Trophoblast cell (in vitro differentiated cells and primary cell): ENCODE measurements at regions not wholly inside any gene's neighbourhood (a gene's known extent, or its start where the extent isn't known, plus 50 kb on each side); places are given as distances from the start of the nearest gene placed in this dataset.

Experiments
- DNase-seq, 2 donors: peaks; one replicate each; pipeline ENCODE4 v3.0.0-alpha.2; 2016
- H2AFZ ChIP-seq: 2 replicates; pipeline ENCODE4 v1.6.1; 2013; ENCODE audit warnings: low read length, moderate library complexity, mild to moderate bottlenecking; ENCODE audit not compliant: insufficient read depth, poor library complexity
- H2AK5ac ChIP-seq: 2 replicates; pipeline ENCODE4 v1.6.1; 2013; ENCODE audit warnings: mild to moderate bottlenecking, low read length
- H2BK120ac ChIP-seq: 2 replicates; pipeline ENCODE4 v1.6.1; 2013; ENCODE audit warnings: low read length, mild to moderate bottlenecking, moderate library complexity; ENCODE audit not compliant: insufficient read depth, poor library complexity
- H2BK12ac ChIP-seq: 2 replicates; pipeline ENCODE4 v1.6.1; 2013; ENCODE audit warnings: mild to moderate bottlenecking, low read length, moderate library complexity
- H2BK5ac ChIP-seq: 2 replicates; pipeline ENCODE4 v1.6.1; 2013; ENCODE audit warnings: low read length, low read depth, moderate library complexity, mild to moderate bottlenecking; ENCODE audit not compliant: poor library complexity
- H3K14ac ChIP-seq: 2 replicates; pipeline ENCODE4 v1.6.1; 2013; ENCODE audit warnings: mild to moderate bottlenecking, low read length
- H3K18ac ChIP-seq: 2 replicates; pipeline ENCODE4 v1.6.1; 2013; ENCODE audit warnings: mild to moderate bottlenecking, low read length
- H3K23ac ChIP-seq: 2 replicates; pipeline ENCODE4 v1.6.1; 2013; ENCODE audit warnings: low read length
- H3K27ac ChIP-seq: 2 replicates; pipeline ENCODE4 v1.5.1; 2013; ENCODE audit warnings: low read depth, mild to moderate bottlenecking, inconsistent platforms, low read length, moderate library complexity
- H3K27me3 ChIP-seq: 2 replicates; pipeline ENCODE4 v1.6.1; 2013; ENCODE audit warnings: inconsistent platforms, mild to moderate bottlenecking, low read length, moderate library complexity; ENCODE audit not compliant: insufficient read depth
- H3K36me3 ChIP-seq, 2 experiments: 1 replicate in 1 of 2; 2 replicates in 1 of 2; pipeline ENCODE4 v1.6.1; 2013; ENCODE audit warnings: low read length in 2 of 2, mild to moderate bottlenecking in 2 of 2, moderate library complexity in 1 of 2; ENCODE audit not compliant: insufficient read depth in 2 of 2, control insufficient read depth in 1 of 2
- H3K4ac ChIP-seq: 2 replicates; pipeline ENCODE4 v1.6.1; 2013; ENCODE audit warnings: low read depth, mild to moderate bottlenecking, low read length, moderate library complexity
- H3K4me1 ChIP-seq, 2 experiments: 1 replicate in 1 of 2; 2 replicates in 1 of 2; pipeline ENCODE4 v1.6.1; 2013; ENCODE audit warnings: low read length in 2 of 2, mild to moderate bottlenecking in 2 of 2, moderate library complexity in 1 of 2; ENCODE audit not compliant: insufficient read depth in 2 of 2, control insufficient read depth in 1 of 2
- H3K4me2 ChIP-seq: 2 replicates; pipeline ENCODE4 v1.6.1; 2013; ENCODE audit warnings: inconsistent platforms, mild to moderate bottlenecking, low read length, moderate library complexity
- H3K4me3 ChIP-seq: 2 replicates; pipeline ENCODE4 v1.5.1; 2013; ENCODE audit warnings: mild to moderate bottlenecking, low read depth, low read length, inconsistent platforms
- H3K79me1 ChIP-seq: one replicate; pipeline ENCODE4 v1.6.1; 2013; ENCODE audit warnings: low read length
- H3K79me2 ChIP-seq: 2 replicates; pipeline ENCODE4 v1.6.1; 2013; ENCODE audit warnings: low read length, mild to moderate bottlenecking; ENCODE audit not compliant: control insufficient read depth, insufficient read depth, poor library complexity
- H3K9ac ChIP-seq: 2 replicates; pipeline ENCODE4 v1.6.1; 2013; ENCODE audit warnings: mild to moderate bottlenecking, low read length
- H3K9me3 ChIP-seq: 2 replicates; pipeline ENCODE4 v1.6.1; 2013; ENCODE audit warnings: low read depth, mild to moderate bottlenecking, control low read depth, inconsistent platforms, low read length; ENCODE audit not compliant: insufficient read depth
- H4K12ac ChIP-seq: 2 replicates; pipeline ENCODE4 v1.6.1; 2013; ENCODE audit warnings: low read depth, mild to moderate bottlenecking, low read length, moderate library complexity
- H4K8ac ChIP-seq: 2 replicates; pipeline ENCODE4 v1.6.1; 2013; ENCODE audit warnings: low read depth, mild to moderate bottlenecking, low read length, moderate library complexity
- H4K91ac ChIP-seq: one replicate; pipeline ENCODE4 v1.6.1; 2013; ENCODE audit warnings: low read depth, mild to moderate bottlenecking, low read length, moderate library complexity
- WGBS: extraction: QIAGEN DNeasy Blood & Tissue Kit; methylation state at CpG from one replicate; pipeline ENCODE4 v1.1.7; 2013; ENCODE audit warnings: missing lambda C conversion rate; ENCODE audit not compliant: insufficient read length, insufficient coverage; ENCODE audit errors: extremely low coverage; 5-methylcytosine and 5-hydroxymethylcytosine counted together

DNA sequence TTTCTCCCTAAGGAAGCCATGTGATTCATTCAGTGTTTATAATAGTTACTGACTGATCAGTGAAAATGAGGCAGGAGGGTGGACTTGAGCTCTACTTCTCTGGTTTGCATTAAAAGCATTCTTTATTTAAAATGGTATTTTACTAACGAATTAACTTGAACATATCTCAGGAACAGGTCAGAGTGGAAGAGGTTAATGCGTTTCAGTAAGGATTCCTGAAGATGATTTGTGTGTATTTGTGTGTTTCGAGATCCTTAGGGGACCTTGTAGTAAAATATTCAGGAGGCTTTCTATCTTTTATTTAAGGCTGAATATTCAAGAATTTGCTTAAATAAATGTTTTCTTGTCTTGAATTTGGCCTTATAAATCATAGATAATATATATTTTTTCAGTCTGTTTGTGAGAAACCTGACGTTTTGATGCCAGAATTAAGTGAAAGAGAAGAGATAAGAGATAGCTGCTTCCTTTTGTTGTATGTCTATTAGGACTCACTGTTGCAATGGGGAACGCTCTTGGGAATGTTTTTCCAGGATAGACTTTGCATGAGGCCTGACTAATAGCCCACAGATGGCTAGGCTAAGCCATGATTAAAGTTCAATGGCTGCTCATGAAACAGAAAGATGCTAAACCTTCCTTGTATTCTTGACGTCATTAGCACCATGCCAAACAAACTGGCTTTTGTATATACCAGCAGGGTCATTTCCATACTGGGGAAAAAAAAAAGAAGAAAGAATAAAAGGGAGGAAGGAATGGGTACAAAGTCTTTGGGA, 93.8 kb upstream of the MTPN start:
- no CpG with 5 or more reads among the region's 6 CpGs for WGBS
- Histone ChIP-seq H3K36me3 (no peaks in the 10 kb centered on the region), H4K8ac (no peak overlapping the region), H2BK12ac (no peak overlapping the region), H2BK120ac (no peak overlapping the region), H2BK5ac (no peak overlapping the region), H3K27me3 (no peaks in the 10 kb centered on the region), H3K4me3 (no peak overlapping the region), H3K79me2 (no peaks in the 10 kb centered on the region), H3K18ac (no peak overlapping the region), H3K4me2 (no peak overlapping the region), H3K4me1 (no peaks in the 10 kb centered on the region), H3K9me3 (no peaks in the 10 kb centered on the region), H3K14ac (no peak overlapping the region), H3K9ac (no peak overlapping the region), H3K27ac (no peak overlapping the region), H2AFZ (no peak overlapping the region), H4K12ac (no peak overlapping the region), H2AK5ac (no peak overlapping the region), H3K23ac (no peak overlapping the region), H4K91ac (no peak overlapping the region), H3K4ac (no peak overlapping the region), H3K79me1 (no peaks in the 10 kb centered on the region)
- DNase-seq, result no peak

- Histone ChIP-seq H2BK120ac (no peak overlapping the region), H3K79me2 (no peaks in the 10 kb centered on the region), H3K4me2 (no peak overlapping the region), H3K4me3 (no peak overlapping the region), H3K4me1 (no peaks in the 10 kb centered on the region), H3K36me3 (no peaks in the 10 kb centered on the region), H3K27me3 (no peaks in the 10 kb centered on the region), H3K4ac (no peak overlapping the region), H4K91ac (no peak overlapping the region), H2AFZ (no peak overlapping the region), H3K9me3 (no peaks in the 10 kb centered on the region), H2BK5ac (no peak overlapping the region), H3K9ac (no peak overlapping the region), H3K14ac (no peak overlapping the region), H3K79me1 (no peaks in the 10 kb centered on the region), H2BK12ac (no peak overlapping the region), H4K12ac (no peak overlapping the region), H3K18ac (no peak overlapping the region), H3K23ac (no peak overlapping the region), H4K8ac (no peak overlapping the region), H3K27ac (no peak overlapping the region), H2AK5ac (no peak overlapping the region)
- DNase-seq, result no peak
- no CpG with 5 or more reads among the region's 1 CpG for WGBS
Observed at GRCh38 chr7:136069840-136070529, 92.8 kb upstream of the MTPN start.

GRCh38 chr7:136067277-136067676, 90.1 kb upstream of the MTPN start:
- no peak overlapping the region for H3K18ac ChIP-seq
- H3K79me1 ChIP-seq, result no peaks in the 10 kb centered on the region
- no peak overlapping the region for H3K14ac ChIP-seq
- H3K9me3 ChIP-seq, result no peaks in the 10 kb centered on the region
- H2BK120ac ChIP-seq, result no peak overlapping the region
- DNase-seq, result no peak
- H2BK12ac ChIP-seq, result no peak overlapping the region
- no peaks in the 10 kb centered on the region for H3K79me2 ChIP-seq
- H3K27me3 ChIP-seq, result no peaks in the 10 kb centered on the region
- no peaks in the 10 kb centered on the region for H3K4me1 ChIP-seq
- no peaks in the 10 kb centered on the region for H3K36me3 ChIP-seq
- no peak overlapping the region for H3K4me2 ChIP-seq
- no peak overlapping the region for H3K23ac ChIP-seq
- H3K4me3 ChIP-seq, result no peak overlapping the region
- WGBS, result no CpG with 5 or more reads among the region's 1 CpG
- H2AK5ac ChIP-seq, result no peak overlapping the region
- H3K9ac ChIP-seq, result no peak overlapping the region
- H4K8ac ChIP-seq, result no peak overlapping the region
- H3K4ac ChIP-seq, result no peak overlapping the region
- no peak overlapping the region for H2BK5ac ChIP-seq
- no peak overlapping the region for H4K91ac ChIP-seq
- H3K27ac ChIP-seq, result no peak overlapping the region
- H4K12ac ChIP-seq, result no peak overlapping the region
- H2AFZ ChIP-seq, result no peak overlapping the region

DNA sequence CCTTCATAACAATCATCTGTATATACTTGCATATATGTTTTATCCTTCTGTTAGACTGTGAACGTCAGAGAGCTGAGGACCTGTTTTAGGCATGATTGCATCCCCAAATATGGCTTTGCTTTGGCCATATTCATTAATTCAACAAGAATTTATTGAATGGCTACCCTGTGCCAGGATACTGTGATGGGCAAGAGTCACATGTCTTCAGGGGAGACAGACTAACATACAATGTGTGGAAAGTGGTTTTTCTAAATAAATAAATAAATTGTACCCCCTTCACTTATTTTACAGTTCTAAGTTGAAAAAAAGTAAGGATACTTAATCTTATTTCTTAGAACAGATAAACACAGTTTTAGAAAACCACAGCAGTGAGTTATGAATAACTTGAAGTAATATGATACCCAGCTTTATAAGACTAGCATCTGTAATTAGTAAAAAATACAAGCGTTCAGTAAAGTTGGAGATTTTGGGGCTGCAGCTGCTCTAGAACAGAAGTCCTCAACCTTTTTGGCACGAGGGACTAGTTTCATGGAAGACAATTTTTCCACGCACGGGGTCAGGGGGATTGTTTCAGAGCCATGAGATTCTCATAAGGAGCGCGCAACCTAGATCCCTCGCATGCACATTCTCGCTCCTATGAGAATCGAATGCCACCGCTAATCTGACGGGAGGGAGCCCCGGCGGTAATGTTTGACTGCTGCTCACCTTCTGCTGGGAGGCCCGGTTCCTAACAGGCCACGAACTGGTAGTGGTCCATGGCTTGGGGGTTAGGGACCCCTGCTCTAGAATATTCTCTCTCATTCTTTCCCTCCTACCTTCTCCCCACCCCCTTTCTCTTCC, 89.4 kb upstream of the MTPN start:
- H2AFZ ChIP-seq, result no peak overlapping the region
- no peak overlapping the region for H4K8ac ChIP-seq
- WGBS, result no CpG with 5 or more reads among the region's 16 CpGs
- H2BK5ac ChIP-seq, result no peak overlapping the region
- no peak overlapping the region for H3K23ac ChIP-seq
- no peaks in the 10 kb centered on the region for H3K9me3 ChIP-seq
- H3K14ac ChIP-seq, result no peak overlapping the region
- H2AK5ac ChIP-seq, result no peak overlapping the region
- no peak overlapping the region for H4K12ac ChIP-seq
- no peak overlapping the region for H3K4ac ChIP-seq
- H3K4me1 ChIP-seq, result no peaks in the 10 kb centered on the region
- no peak overlapping the region for H3K18ac ChIP-seq
- no peak overlapping the region for H3K4me3 ChIP-seq
- H2BK12ac ChIP-seq, result no peak overlapping the region
- H3K9ac ChIP-seq, result no peak overlapping the region
- no peaks in the 10 kb centered on the region for H3K27me3 ChIP-seq
- H4K91ac ChIP-seq, result no peak overlapping the region
- H3K36me3 ChIP-seq, result no peaks in the 10 kb centered on the region
- no peak overlapping the region for H3K27ac ChIP-seq
- H2BK120ac ChIP-seq, result no peak overlapping the region
- no peaks in the 10 kb centered on the region for H3K79me2 ChIP-seq
- no peak for DNase-seq
- H3K79me1 ChIP-seq, result no peaks in the 10 kb centered on the region
- no peak overlapping the region for H3K4me2 ChIP-seq
